HEK293 (cell line): ENCODE measurements at regions not wholly inside any gene's neighbourhood (a gene's known extent, or its start where the extent isn't known, plus 50 kb on each side); places are given as distances from the start of the nearest gene placed in this dataset.

Experiments
- CTCF ChIA-PET: fragments of 350-600 bp; formaldehyde crosslinking; extraction: SDS; loops from one replicate; lab custom pipeline; 2021; ENCODE audit warnings: antibody characterized with exemption; lab: Yijun Ruan, JAX
- POLR2A ChIA-PET: fragments of 300-600 bp; formaldehyde crosslinking; extraction: SDS; loops from one replicate; lab custom pipeline; 2020; ENCODE audit warnings: antibody characterized with exemption, inconsistent platforms; lab: Yijun Ruan, JAX
- H3K27ac ChIP-seq: fragments of 200-500 bp; sonication (Bioruptor generic); 2 replicates; pipeline ENCODE4 v1.5.1; 2014; ENCODE audit warnings: low read depth, low read length, control low read depth, inconsistent platforms; ENCODE audit errors: extremely low read depth
- H3K36me3 ChIP-seq, 2 experiments: fragments of 200-500 bp in 1 of 2; sonication (Bioruptor generic) in 1 of 2; 1 replicate in 1 of 2; 2 replicates in 1 of 2; pipeline ENCODE4 v1.5.1; 2014 to 2017; ENCODE audit warnings: inconsistent platforms in 2 of 2, low read length in 2 of 2; ENCODE audit not compliant: control insufficient read depth in 2 of 2, insufficient read depth in 1 of 2
- H3K4me1 ChIP-seq: fragments of 200-500 bp; sonication (Bioruptor generic); 2 replicates; pipeline ENCODE4 v1.5.1; 2014; ENCODE audit warnings: mild to moderate bottlenecking, low read length, inconsistent platforms; ENCODE audit not compliant: control insufficient read depth, insufficient read depth
- H3K4me3 ChIP-seq: 2 replicates; pipeline ENCODE4 v1.5.1; 2011; ENCODE audit warnings: low read depth, mild to moderate bottlenecking, control low read depth, low read length, moderate library complexity
- H3K9me3 ChIP-seq: fragments of 200-500 bp; sonication (Bioruptor generic); 2 replicates; pipeline ENCODE4 v1.5.1; 2014; ENCODE audit warnings: low read depth, low read length, inconsistent platforms; ENCODE audit not compliant: control insufficient read depth, insufficient read depth
- GLI4 ChIP-seq: fragments of 450-650 bp; formaldehyde crosslinking; IDR thresholded peaks from 2 replicates; pipeline ENCODE4 v1.5.1; 2016; ENCODE audit warnings: missing biosample characterization, missing genetic modification characterization
- KLF1 ChIP-seq: fragments of 450-650 bp; formaldehyde crosslinking; IDR thresholded peaks from 2 replicates; pipeline ENCODE4 v1.5.1; 2016; ENCODE audit warnings: missing biosample characterization, missing genetic modification characterization
- KLF10 ChIP-seq: fragments of 450-650 bp; IDR thresholded peaks from 2 replicates; pipeline ENCODE4 v1.5.1; 2018; ENCODE audit warnings: missing biosample characterization, mild to moderate bottlenecking, missing genetic modification characterization
- TCF7L2 ChIP-seq: IDR thresholded peaks from 2 replicates; pipeline ENCODE4 v1.6.1; 2011; ENCODE audit warnings: low read depth, mild to moderate bottlenecking, inconsistent platforms, low read length, moderate library complexity, borderline replicate concordance
- ZBTB7A ChIP-seq: fragments of 450-650 bp; formaldehyde crosslinking; IDR thresholded peaks from 2 replicates; pipeline ENCODE4 v1.5.1; 2016; ENCODE audit warnings: low read depth, missing biosample characterization, missing genetic modification characterization
- ZNF138 ChIP-seq: fragments of 450-650 bp; formaldehyde crosslinking; IDR thresholded peaks from 2 replicates; pipeline ENCODE4 v1.5.1; 2016; ENCODE audit warnings: missing biosample characterization, missing genetic modification characterization, borderline replicate concordance
- ZNF146 ChIP-seq: fragments of 450-650 bp; formaldehyde crosslinking; IDR thresholded peaks from 2 replicates; pipeline ENCODE4 v1.5.1; 2016; ENCODE audit warnings: missing biosample characterization, missing genetic modification characterization
- ZNF211 ChIP-seq: fragments of 450-650 bp; formaldehyde crosslinking; IDR thresholded peaks from 2 replicates; pipeline ENCODE4 v1.5.1; 2016; ENCODE audit warnings: low read depth, missing biosample characterization, missing genetic modification characterization
- ZNF302 ChIP-seq: fragments of 450-650 bp; formaldehyde crosslinking; IDR thresholded peaks from 2 replicates; pipeline ENCODE4 v1.5.1; 2016; ENCODE audit warnings: missing biosample characterization, missing genetic modification characterization, low read depth
- ZNF394 ChIP-seq: fragments of 450-650 bp; formaldehyde crosslinking; IDR thresholded peaks from 2 replicates; pipeline ENCODE4 v1.5.1; 2016; ENCODE audit warnings: missing biosample characterization, missing genetic modification characterization, mild to moderate bottlenecking, moderate library complexity, borderline replicate concordance
- ZNF548 ChIP-seq: fragments of 450-650 bp; formaldehyde crosslinking; IDR thresholded peaks from 2 replicates; pipeline ENCODE4 v1.5.1; 2016; ENCODE audit warnings: missing biosample characterization, missing genetic modification characterization
- ZNF558 ChIP-seq: fragments of 450-650 bp; formaldehyde crosslinking; IDR thresholded peaks from 2 replicates; pipeline ENCODE4 v1.5.1; 2016; ENCODE audit warnings: missing biosample characterization, missing genetic modification characterization
- ZNF561 ChIP-seq: fragments of 450-650 bp; IDR thresholded peaks from 2 replicates; pipeline ENCODE4 v1.5.1; 2018; ENCODE audit warnings: missing biosample characterization, missing genetic modification characterization, borderline replicate concordance
- ZNF768 ChIP-seq: fragments of 450-650 bp; formaldehyde crosslinking; IDR thresholded peaks from 2 replicates; pipeline ENCODE4 v1.5.1; 2018; ENCODE audit warnings: missing biosample characterization, mild to moderate bottlenecking, missing genetic modification characterization
- ZNF777 ChIP-seq: fragments of 450-650 bp; formaldehyde crosslinking; IDR thresholded peaks from 2 replicates; pipeline ENCODE4 v1.5.1; 2017; ENCODE audit warnings: missing biosample characterization, missing genetic modification characterization, borderline replicate concordance
- TF ChIP-seq, protein P1 (sequence below): fragments of 450-650 bp; formaldehyde crosslinking; IDR thresholded peaks from 2 replicates; pipeline ENCODE4 v1.5.1; 2017; ENCODE audit warnings: missing biosample characterization, missing genetic modification characterization
- TF ChIP-seq, protein P2 (sequence below): fragments of 450-650 bp; formaldehyde crosslinking; IDR thresholded peaks from 2 replicates; pipeline ENCODE4 v1.5.1; 2016; ENCODE audit warnings: missing biosample characterization, missing genetic modification characterization
- TF ChIP-seq, protein P3 (sequence below): fragments of 450-650 bp; formaldehyde crosslinking; IDR thresholded peaks from 2 replicates; pipeline ENCODE4 v1.5.1; 2017; ENCODE audit warnings: missing biosample characterization, missing genetic modification characterization
- TF ChIP-seq, protein P4 (sequence below): fragments of 450-650 bp; formaldehyde crosslinking; IDR thresholded peaks from 2 replicates; pipeline ENCODE4 v1.5.1; 2016; ENCODE audit warnings: missing biosample characterization, missing genetic modification characterization
- TF ChIP-seq, protein P5 (sequence below): fragments of 450-650 bp; IDR thresholded peaks from 2 replicates; pipeline ENCODE4 v1.5.1; 2018; ENCODE audit warnings: missing biosample characterization, missing genetic modification characterization
- TF ChIP-seq, protein P6 (sequence below): fragments of 450-650 bp; formaldehyde crosslinking; IDR thresholded peaks from 2 replicates; pipeline ENCODE4 v1.5.1; 2016; ENCODE audit warnings: missing biosample characterization, missing genetic modification characterization
- TF ChIP-seq, protein P7 (sequence below): fragments of 450-650 bp; formaldehyde crosslinking; IDR thresholded peaks from 2 replicates; pipeline ENCODE4 v1.5.1; 2016; ENCODE audit warnings: missing biosample characterization, missing genetic modification characterization

DNA sequence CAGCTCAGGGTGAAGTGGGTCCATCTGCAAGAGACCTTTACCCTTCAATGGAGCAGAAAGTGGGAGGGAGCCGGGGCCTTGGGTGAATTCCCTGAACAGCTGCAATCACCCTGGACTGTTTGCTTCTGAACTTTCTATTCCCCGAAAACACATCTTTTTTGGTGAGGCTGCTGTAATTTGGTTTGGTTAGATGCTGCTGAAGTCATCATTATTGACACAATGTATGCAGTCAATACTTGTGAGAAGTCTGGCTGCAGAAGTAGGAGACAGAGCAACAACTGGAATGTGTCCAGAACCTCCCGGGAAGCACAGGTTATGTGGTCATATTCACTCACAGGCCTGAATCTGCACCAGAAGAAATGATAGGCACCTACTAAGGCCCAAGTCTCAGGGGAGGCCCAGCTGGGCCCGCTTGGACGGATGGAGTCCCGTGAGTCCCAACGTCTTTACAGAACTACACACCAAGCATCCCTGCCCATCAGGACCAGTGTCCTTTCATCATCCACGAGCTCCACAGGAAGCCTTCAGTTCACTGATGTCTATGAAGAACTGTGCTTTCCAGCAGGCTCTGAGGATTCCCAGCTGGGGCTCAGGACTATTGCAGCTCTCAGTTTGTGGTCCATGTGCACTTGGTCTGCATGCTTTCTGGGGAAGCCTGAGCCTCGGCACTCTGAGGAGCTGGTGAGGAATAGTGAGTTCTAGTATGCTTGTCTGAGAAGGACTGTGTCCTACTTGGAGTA, 177.6 kb downstream of the THBS2 start:
- POLR2A ChIA-PET, result no interaction called here
- H3K4me1 ChIP-seq, result no peaks in the 10 kb centered on the region
- TF ChIP-seq ZNF561 (tag by site-specific recombination) (no peak), KLF1 (no peak), ZNF302 (no peak), TCF7L2 (no peak), GLI4 (tag by site-specific recombination) (no peak), ZNF768 (tag by site-specific recombination) (no peak), ZNF394 (tag by site-specific recombination) (no peak), ZNF548 (tag by site-specific recombination) (no peak)
- TF ChIP-seq, protein P1, sequence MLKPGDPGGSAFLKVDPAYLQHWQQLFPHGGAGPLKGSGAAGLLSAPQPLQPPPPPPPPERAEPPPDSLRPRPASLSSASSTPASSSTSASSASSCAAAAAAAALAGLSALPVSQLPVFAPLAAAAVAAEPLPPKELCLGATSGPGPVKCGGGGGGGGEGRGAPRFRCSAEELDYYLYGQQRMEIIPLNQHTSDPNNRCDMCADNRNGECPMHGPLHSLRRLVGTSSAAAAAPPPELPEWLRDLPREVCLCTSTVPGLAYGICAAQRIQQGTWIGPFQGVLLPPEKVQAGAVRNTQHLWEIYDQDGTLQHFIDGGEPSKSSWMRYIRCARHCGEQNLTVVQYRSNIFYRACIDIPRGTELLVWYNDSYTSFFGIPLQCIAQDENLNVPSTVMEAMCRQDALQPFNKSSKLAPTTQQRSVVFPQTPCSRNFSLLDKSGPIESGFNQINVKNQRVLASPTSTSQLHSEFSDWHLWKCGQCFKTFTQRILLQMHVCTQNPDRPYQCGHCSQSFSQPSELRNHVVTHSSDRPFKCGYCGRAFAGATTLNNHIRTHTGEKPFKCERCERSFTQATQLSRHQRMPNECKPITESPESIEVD (tag by site-specific recombination), result no peak
- TF ChIP-seq, protein P2, sequence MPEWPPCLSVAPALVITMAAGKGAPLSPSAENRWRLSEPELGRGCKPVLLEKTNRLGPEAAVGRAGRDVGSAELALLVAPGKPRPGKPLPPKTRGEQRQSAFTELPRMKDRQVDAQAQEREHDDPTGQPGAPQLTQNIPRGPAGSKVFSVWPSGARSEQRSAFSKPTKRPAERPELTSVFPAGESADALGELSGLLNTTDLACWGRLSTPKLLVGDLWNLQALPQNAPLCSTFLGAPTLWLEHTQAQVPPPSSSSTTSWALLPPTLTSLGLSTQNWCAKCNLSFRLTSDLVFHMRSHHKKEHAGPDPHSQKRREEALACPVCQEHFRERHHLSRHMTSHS (tag by site-specific recombination), result no peak
- TF ChIP-seq, protein P3, sequence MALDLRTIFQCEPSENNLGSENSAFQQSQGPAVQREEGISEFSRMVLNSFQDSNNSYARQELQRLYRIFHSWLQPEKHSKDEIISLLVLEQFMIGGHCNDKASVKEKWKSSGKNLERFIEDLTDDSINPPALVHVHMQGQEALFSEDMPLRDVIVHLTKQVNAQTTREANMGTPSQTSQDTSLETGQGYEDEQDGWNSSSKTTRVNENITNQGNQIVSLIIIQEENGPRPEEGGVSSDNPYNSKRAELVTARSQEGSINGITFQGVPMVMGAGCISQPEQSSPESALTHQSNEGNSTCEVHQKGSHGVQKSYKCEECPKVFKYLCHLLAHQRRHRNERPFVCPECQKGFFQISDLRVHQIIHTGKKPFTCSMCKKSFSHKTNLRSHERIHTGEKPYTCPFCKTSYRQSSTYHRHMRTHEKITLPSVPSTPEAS (tag by site-specific recombination), result no peak
- TF ChIP-seq, protein P4, sequence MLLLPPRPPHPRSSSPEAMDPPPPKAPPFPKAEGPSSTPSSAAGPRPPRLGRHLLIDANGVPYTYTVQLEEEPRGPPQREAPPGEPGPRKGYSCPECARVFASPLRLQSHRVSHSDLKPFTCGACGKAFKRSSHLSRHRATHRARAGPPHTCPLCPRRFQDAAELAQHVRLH (tag by site-specific recombination), result no peak
- TF ChIP-seq, all 188 proteins: peak for 0
- CTCF ChIA-PET, result interaction anchor here (0.6 kb wide), 1 partner anchor 183 kb away, joined by 3 read pairs; no protein-coding TSS in a partner anchor
- Histone ChIP-seq H3K9me3 (no peaks in the 10 kb centered on the region), H3K36me3 (no peaks in the 10 kb centered on the region), H3K4me3 (no peak overlapping the region), H3K27ac (no peak overlapping the region)

DNA sequence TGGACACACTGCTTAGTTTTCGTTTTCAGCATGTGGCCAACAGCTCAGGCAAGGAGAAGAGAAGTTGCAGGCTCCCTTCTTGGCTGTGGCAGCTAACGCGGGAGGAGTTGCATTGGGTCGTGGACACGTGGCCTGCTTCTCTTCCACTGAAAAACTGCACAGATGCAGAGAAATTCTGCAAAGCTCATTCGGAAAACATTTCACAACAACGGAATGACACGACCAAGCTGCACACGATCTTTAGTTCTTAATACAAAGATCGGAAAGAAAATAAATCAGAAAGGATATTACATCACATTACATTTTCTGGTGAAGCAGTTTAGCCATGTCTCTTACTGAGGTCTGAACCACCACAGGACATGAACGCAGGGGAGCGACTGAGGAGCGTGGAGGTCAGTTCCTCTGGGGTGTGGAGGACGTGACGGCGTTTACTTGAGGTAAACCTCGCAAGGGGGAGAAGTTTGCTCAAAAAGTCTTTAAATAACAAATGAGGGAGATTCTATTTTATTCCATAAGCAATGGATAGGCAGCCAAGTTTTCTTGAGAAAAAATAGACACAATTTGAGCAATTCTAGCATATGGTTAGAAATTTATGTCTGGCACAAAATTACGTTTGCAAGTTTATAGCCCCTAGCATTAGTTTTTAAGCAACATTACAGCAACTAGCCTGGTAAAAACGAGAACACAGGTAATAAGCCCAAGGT, 178.3 kb downstream of the THBS2 start:
- CTCF ChIA-PET, result no interaction called here
- H3K9me3 ChIP-seq, result no peaks in the 10 kb centered on the region
- H3K36me3 ChIP-seq, result no peaks in the 10 kb centered on the region
- H3K4me1 ChIP-seq, result no peaks in the 10 kb centered on the region
- POLR2A ChIA-PET, result no interaction called here
- H3K27ac ChIP-seq, result no peak overlapping the region
- H3K4me3 ChIP-seq, result no peak overlapping the region
- TF ChIP-seq, protein P5, sequence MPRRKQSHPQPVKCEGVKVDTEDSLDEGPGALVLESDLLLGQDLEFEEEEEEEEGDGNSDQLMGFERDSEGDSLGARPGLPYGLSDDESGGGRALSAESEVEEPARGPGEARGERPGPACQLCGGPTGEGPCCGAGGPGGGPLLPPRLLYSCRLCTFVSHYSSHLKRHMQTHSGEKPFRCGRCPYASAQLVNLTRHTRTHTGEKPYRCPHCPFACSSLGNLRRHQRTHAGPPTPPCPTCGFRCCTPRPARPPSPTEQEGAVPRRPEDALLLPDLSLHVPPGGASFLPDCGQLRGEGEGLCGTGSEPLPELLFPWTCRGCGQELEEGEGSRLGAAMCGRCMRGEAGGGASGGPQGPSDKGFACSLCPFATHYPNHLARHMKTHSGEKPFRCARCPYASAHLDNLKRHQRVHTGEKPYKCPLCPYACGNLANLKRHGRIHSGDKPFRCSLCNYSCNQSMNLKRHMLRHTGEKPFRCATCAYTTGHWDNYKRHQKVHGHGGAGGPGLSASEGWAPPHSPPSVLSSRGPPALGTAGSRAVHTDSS (tag by site-specific recombination), result no peak
- TF ChIP-seq KLF10 (tag by site-specific recombination), result no peak
- TF ChIP-seq, protein P6, sequence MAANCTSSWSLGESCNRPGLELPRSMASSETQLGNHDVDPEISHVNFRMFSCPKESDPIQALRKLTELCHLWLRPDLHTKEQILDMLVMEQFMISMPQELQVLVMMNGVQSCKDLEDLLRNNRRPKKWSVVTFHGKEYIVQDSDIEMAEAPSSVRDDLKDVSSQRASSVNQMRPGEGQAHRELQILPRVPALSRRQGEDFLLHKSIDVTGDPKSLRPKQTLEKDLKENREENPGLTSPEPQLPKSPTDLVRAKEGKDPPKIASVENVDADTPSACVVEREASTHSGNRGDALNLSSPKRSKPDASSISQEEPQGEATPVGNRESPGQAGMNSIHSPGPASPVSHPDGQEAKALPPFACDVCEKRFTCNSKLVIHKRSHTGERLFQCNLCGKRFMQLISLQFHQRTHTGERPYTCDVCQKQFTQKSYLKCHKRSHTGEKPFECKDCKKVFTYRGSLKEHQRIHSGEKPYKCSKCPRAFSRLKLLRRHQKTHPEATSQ (tag by site-specific recombination), result no peak
- TF ChIP-seq, protein P7, sequence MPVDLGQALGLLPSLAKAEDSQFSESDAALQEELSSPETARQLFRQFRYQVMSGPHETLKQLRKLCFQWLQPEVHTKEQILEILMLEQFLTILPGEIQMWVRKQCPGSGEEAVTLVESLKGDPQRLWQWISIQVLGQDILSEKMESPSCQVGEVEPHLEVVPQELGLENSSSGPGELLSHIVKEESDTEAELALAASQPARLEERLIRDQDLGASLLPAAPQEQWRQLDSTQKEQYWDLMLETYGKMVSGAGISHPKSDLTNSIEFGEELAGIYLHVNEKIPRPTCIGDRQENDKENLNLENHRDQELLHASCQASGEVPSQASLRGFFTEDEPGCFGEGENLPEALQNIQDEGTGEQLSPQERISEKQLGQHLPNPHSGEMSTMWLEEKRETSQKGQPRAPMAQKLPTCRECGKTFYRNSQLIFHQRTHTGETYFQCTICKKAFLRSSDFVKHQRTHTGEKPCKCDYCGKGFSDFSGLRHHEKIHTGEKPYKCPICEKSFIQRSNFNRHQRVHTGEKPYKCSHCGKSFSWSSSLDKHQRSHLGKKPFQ, result no peak
- no peak for TF ChIP-seq ZBTB7A (tag by site-specific recombination)
- no peak for TF ChIP-seq GLI4 (tag by site-specific recombination)
- no peak for TF ChIP-seq ZNF138 (tag by site-specific recombination)
- no peak for TF ChIP-seq ZNF146 (tag by site-specific recombination)
- TF ChIP-seq ZNF558, result no peak
- TF ChIP-seq ZNF211 (tag by site-specific recombination), result no peak
- TF ChIP-seq ZNF777 (tag by site-specific recombination), result no peak
